Suprapubic skin (tissue), 3 donors: ENCODE measurements at regions not wholly inside any gene's neighbourhood (a gene's known extent, or its start where the extent isn't known, plus 50 kb on each side); places are given as distances from the start of the nearest gene placed in this dataset.

Source experiments
- POLR2A ChIP-seq, 2 donors: fragments of 450-650 bp; IDR thresholded peaks; one replicate each; pipeline ENCODE4 v1.6.1; 2017; ENCODE audit warnings: antibody characterized with exemption in 2 of 2, mild to moderate bottlenecking in 2 of 2, moderate library complexity in 2 of 2
- TF ChIP-seq, protein P1 (sequence below), 2 donors: fragments of 200-600 bp in 1 of 2; fragments of 450-650 bp in 1 of 2; sonication (generic) in 1 of 2; IDR thresholded peaks; one replicate each; pipeline ENCODE4 v1.5.1; 2016 to 2019; ENCODE audit warnings: antibody characterized with exemption in 2 of 2, mild to moderate bottlenecking in 1 of 2, moderate library complexity in 1 of 2

DNA sequence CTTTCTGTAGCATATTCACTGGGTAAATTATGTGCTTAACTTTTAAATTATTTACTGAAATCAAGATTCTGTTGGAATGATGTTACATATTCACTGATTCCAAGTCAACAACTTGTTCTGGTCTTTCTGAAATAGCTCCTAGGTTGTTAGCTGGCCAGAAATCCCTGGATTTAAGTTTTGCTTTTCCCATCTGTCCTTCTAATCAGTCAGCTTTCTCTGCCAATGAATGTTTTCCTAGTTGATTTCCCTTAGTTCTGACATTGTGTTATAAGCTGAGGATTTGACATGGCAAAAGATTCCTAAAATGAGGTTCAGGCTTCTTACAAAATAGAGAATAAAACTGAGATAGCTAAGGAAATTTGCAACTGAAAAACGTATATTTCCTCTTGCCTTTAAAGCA lies 1479.6 kb downstream of the MRPL39 start:
- no peak for TF ChIP-seq POLR2A (IDR thresholded peaks at IDR 0.05)
- TF ChIP-seq, protein P1, sequence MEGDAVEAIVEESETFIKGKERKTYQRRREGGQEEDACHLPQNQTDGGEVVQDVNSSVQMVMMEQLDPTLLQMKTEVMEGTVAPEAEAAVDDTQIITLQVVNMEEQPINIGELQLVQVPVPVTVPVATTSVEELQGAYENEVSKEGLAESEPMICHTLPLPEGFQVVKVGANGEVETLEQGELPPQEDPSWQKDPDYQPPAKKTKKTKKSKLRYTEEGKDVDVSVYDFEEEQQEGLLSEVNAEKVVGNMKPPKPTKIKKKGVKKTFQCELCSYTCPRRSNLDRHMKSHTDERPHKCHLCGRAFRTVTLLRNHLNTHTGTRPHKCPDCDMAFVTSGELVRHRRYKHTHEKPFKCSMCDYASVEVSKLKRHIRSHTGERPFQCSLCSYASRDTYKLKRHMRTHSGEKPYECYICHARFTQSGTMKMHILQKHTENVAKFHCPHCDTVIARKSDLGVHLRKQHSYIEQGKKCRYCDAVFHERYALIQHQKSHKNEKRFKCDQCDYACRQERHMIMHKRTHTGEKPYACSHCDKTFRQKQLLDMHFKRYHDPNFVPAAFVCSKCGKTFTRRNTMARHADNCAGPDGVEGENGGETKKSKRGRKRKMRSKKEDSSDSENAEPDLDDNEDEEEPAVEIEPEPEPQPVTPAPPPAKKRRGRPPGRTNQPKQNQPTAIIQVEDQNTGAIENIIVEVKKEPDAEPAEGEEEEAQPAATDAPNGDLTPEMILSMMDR (IDR thresholded peaks at IDR 0.05): no peak
